Activated naive CD4-positive, alpha-beta T cell treated with anti-CD3 and anti-CD28 coated beads, Interleukin-2, amount 50 U/mL, for 72 hours (primary cell): ENCODE measurements at regions not wholly inside any gene's neighbourhood (a gene's known extent, or its start where the extent isn't known, plus 50 kb on each side); places are given as distances from the start of the nearest gene placed in this dataset.
"Not testable (repeated sequence)": the region's sequence is repeated elsewhere in the genome, so short reads cannot be mapped to it uniquely, and the experiment has no call there.

ENCODE experiments used
- ATAC-seq, 2 donors: fragments of 150-1000 bp; cut with Tn5 transposase; 2 replicates each; pipeline ENCODE4 v1.10.0; 2021; ENCODE audit warnings: mild to moderate bottlenecking in 2 of 2, moderate library complexity in 2 of 2
- DNase-seq, 2 donors: peaks; one replicate each; pipeline ENCODE4 v3.0.0; 2021 to 2022; ENCODE audit warnings: low spot score in 2 of 2
- H3K27ac Mint-ChIP-seq, 2 donors: one replicate each; pipeline ENCODE4 v1.8.0; 2022; ENCODE audit warnings: mild to moderate bottlenecking in 2 of 2, mixed read lengths in 2 of 2
- H3K36me3 Mint-ChIP-seq, 2 donors: one replicate each; pipeline ENCODE4 v1.8.0; 2022; ENCODE audit warnings: mixed read lengths in 2 of 2
- H3K9me3 Mint-ChIP-seq, 2 donors: one replicate each; pipeline ENCODE4 v1.8.0; 2022; ENCODE audit warnings: mixed read lengths in 2 of 2

- no peak overlapping the region for H3K27ac Mint-ChIP-seq
- no peaks in the 10 kb centered on the region for H3K9me3 Mint-ChIP-seq
- ATAC-seq (no peak), DNase-seq (no peak)
- no peaks in the 10 kb centered on the region for H3K36me3 Mint-ChIP-seq
Observed at GRCh38 chr5:148880197-148880596, 53.8 kb downstream of the ADRB2 start.

- no peak for ATAC-seq
- Mint-ChIP-seq H3K27ac (no peak overlapping the region), H3K36me3 (no peaks in the 10 kb centered on the region), H3K9me3 (no peaks in the 10 kb centered on the region)
- DNase-seq: no peak
Observed at GRCh38 chr5:148880696-148881095, 54.3 kb downstream of the ADRB2 start.

- ATAC-seq (no peak), DNase-seq (no peak)
- no peaks in the 10 kb centered on the region for H3K9me3 Mint-ChIP-seq
- no peak overlapping the region for H3K27ac Mint-ChIP-seq
- no peaks in the 10 kb centered on the region for H3K36me3 Mint-ChIP-seq
Observed at GRCh38 chr5:148882332-148882731, 55.9 kb downstream of the ADRB2 start.

GRCh38 chr5:148884339-148885020 lies 58.1 kb downstream of the ADRB2 start:
- DNase-seq (no peak), ATAC-seq (no peak)
- no peak overlapping the region for H3K27ac Mint-ChIP-seq
- peaks cover 0 to 8% of the 10 kb centered on the region in 2 donors for H3K9me3 Mint-ChIP-seq
- no peaks in the 10 kb centered on the region for H3K36me3 Mint-ChIP-seq

- DNase-seq: no peak
- peak; percentile 41 to 86 for ATAC-seq
- Mint-ChIP-seq H3K27ac (no peak overlapping the region), H3K36me3 (peaks cover 0 to 11% of the 10 kb centered on the region in 2 donors), H3K9me3 (peaks cover 0 to 13% of the 10 kb centered on the region in 2 donors)
Observed at GRCh38 chr5:148887123-148887881, 60.9 kb downstream of the ADRB2 start.

- ATAC-seq, H3K27ac Mint-ChIP-seq, DNase-seq: not testable (repeated sequence)
- Mint-ChIP-seq H3K36me3 (peaks cover 11 to 14% of the 10 kb centered on the region in 2 donors), H3K9me3 (peaks cover 4 to 25% of the 10 kb centered on the region in 2 donors)
Observed at GRCh38 chr5:148889936-148890335, 63.5 kb downstream of the ADRB2 start.

- not testable (repeated sequence) for H3K27ac Mint-ChIP-seq, ATAC-seq, DNase-seq
- peaks cover 4 to 14% of the 10 kb centered on the region in 2 donors for H3K36me3 Mint-ChIP-seq
- peaks cover 4 to 12% of the 10 kb centered on the region in 2 donors for H3K9me3 Mint-ChIP-seq
Observed at GRCh38 chr5:148895441-148895840, 69.0 kb downstream of the ADRB2 start.

- DNase-seq: no peak
- Mint-ChIP-seq H3K9me3 (peaks cover 4 to 12% of the 10 kb centered on the region in 2 donors), H3K27ac (no peak overlapping the region), H3K36me3 (peaks cover 0 to 11% of the 10 kb centered on the region in 2 donors)
- ATAC-seq: no peak
Observed at GRCh38 chr5:148897842-148898241, 71.4 kb downstream of the ADRB2 start.

GRCh38 chr5:148898413-148899075 lies 72.1 kb downstream of the ADRB2 start:
- ATAC-seq: no peak
- no peak for DNase-seq
- peaks cover 0 to 8% of the 10 kb centered on the region in 2 donors for H3K36me3 Mint-ChIP-seq
- H3K27ac Mint-ChIP-seq: no peak overlapping the region
- peaks cover 4 to 10% of the 10 kb centered on the region in 2 donors for H3K9me3 Mint-ChIP-seq

GRCh38 chr5:148899993-148900392 lies 73.6 kb downstream of the ADRB2 start:
- no peaks in the 10 kb centered on the region for H3K9me3 Mint-ChIP-seq
- DNase-seq: no peak
- no peak for ATAC-seq
- no peak overlapping the region for H3K27ac Mint-ChIP-seq
- H3K36me3 Mint-ChIP-seq: no peaks in the 10 kb centered on the region

- Mint-ChIP-seq H3K36me3 (no peaks in the 10 kb centered on the region), H3K9me3 (no peaks in the 10 kb centered on the region), H3K27ac (no peak overlapping the region)
- DNase-seq (no peak), ATAC-seq (no peak)
Observed at GRCh38 chr5:148902478-148902877, 76.1 kb downstream of the ADRB2 start.

GRCh38 chr5:148903587-148903986 lies 77.2 kb downstream of the ADRB2 start:
- H3K27ac Mint-ChIP-seq: no peak overlapping the region
- H3K9me3 Mint-ChIP-seq: no peaks in the 10 kb centered on the region
- no peaks in the 10 kb centered on the region for H3K36me3 Mint-ChIP-seq
- ATAC-seq (no peak), DNase-seq (no peak)

GRCh38 chr5:148904440-148904839 lies 78.0 kb downstream of the ADRB2 start:
- ATAC-seq: no peak
- H3K36me3 Mint-ChIP-seq: no peaks in the 10 kb centered on the region
- no peaks in the 10 kb centered on the region for H3K9me3 Mint-ChIP-seq
- no peak for DNase-seq
- no peak overlapping the region for H3K27ac Mint-ChIP-seq

- Mint-ChIP-seq H3K36me3 (no peaks in the 10 kb centered on the region), H3K9me3 (no peaks in the 10 kb centered on the region), H3K27ac (no peak overlapping the region)
- no peak for ATAC-seq
- DNase-seq: no peak
Observed at GRCh38 chr5:148905541-148905940, 79.1 kb downstream of the ADRB2 start.

- DNase-seq (no peak), ATAC-seq (peak in 1 of 2 donors; percentile 24)
- Mint-ChIP-seq H3K9me3 (no peaks in the 10 kb centered on the region), H3K27ac (no peak overlapping the region), H3K36me3 (no peaks in the 10 kb centered on the region)
Observed at GRCh38 chr5:148906968-148907367, 80.6 kb downstream of the ADRB2 start.

GRCh38 chr5:148909040-148909439 lies 82.6 kb downstream of the ADRB2 start:
- Mint-ChIP-seq H3K9me3 (no peaks in the 10 kb centered on the region), H3K27ac (no peak overlapping the region), H3K36me3 (no peaks in the 10 kb centered on the region)
- no peak for DNase-seq
- ATAC-seq: no peak

- no peak for ATAC-seq
- Mint-ChIP-seq H3K27ac (peak overlapping the region in 1 of 2 donors; percentile 51), H3K36me3 (no peaks in the 10 kb centered on the region)
Observed at GRCh38 chr5:148909766-148910165, 83.4 kb downstream of the ADRB2 start.

More at GRCh38 chr5:148909766-148910165, 83.4 kb downstream of the ADRB2 start:
- DNase-seq: no peak
- H3K9me3 Mint-ChIP-seq: no peaks in the 10 kb centered on the region
